ENCODE measurements at regions not wholly inside any gene's neighbourhood (a gene's known extent, or its start where the extent isn't known, plus 50 kb on each side); places are given as distances from the start of the nearest gene placed in this dataset.

GRCh38 chr22:47580121-47580520 lies 817.7 kb downstream of the TBC1D22A start:
- Histone ChIP-seq H3K4me3 (no peak overlapping the region), H3K9ac (ENCODE audit: insufficient read length) (no peak overlapping the region), H3K36me3 (ENCODE audit: insufficient read depth, low read length) (no peaks in the 10 kb centered on the region), H3K27ac (no peak overlapping the region), H3K9me3 (ENCODE audit: low read depth, low read length) (peaks cover 3% of the 10 kb centered on the region; the same call in 1 of the 2 replicates)
- TF ChIP-seq FOXP2 (optimal IDR thresholded peaks at IDR 0.05; ENCODE audit: control extremely low read depth, extremely low read length, insufficient read depth) (no peak), EZH2 (IDR thresholded peaks at IDR 0.05) (no peak), POLR2AphosphoS5 (IDR thresholded peaks at IDR 0.05; ENCODE audit: borderline replicate concordance, low read depth, low read length) (no peak)
- no peak for DNase-seq (ENCODE audit: low read depth, low spot score)

- 0 out of 2 replicates have a peak, but pooled peaks cover 3% of the 10 kb centered on the region for H3K9me3 ChIP-seq (ENCODE audit: low read depth, low read length)
- DNase-seq (ENCODE audit: low read depth, low spot score) = no peak
- no peak for TF ChIP-seq EZH2 (IDR thresholded peaks at IDR 0.05)
- TF ChIP-seq POLR2AphosphoS5 (IDR thresholded peaks at IDR 0.05; ENCODE audit: borderline replicate concordance, low read depth, low read length) = no peak
- TF ChIP-seq FOXP2 (optimal IDR thresholded peaks at IDR 0.05; ENCODE audit: control extremely low read depth, extremely low read length, insufficient read depth) = no peak
Measured at GRCh38 chr22:47576908-47577307, 814.5 kb downstream of the TBC1D22A start.

GRCh38 chr22:47575291-47575690 lies 812.8 kb downstream of the TBC1D22A start:
- H3K36me3 ChIP-seq (ENCODE audit: insufficient read depth, low read length) = no peaks in the 10 kb centered on the region
- H3K27ac ChIP-seq = no peak overlapping the region
- DNase-seq (ENCODE audit: low read depth, low spot score) = no peak
- no peak overlapping the region for H3K9ac ChIP-seq (ENCODE audit: insufficient read length)
- TF ChIP-seq EZH2 (IDR thresholded peaks at IDR 0.05) = no peak
- TF ChIP-seq FOXP2 (optimal IDR thresholded peaks at IDR 0.05; ENCODE audit: control extremely low read depth, extremely low read length, insufficient read depth) = no peak
- TF ChIP-seq POLR2AphosphoS5 (IDR thresholded peaks at IDR 0.05; ENCODE audit: borderline replicate concordance, low read depth, low read length) = no peak
- no peak overlapping the region for H3K4me3 ChIP-seq
- no peaks in the 10 kb centered on the region for H3K9me3 ChIP-seq (ENCODE audit: low read depth, low read length)

More at GRCh38 chr22:47576908-47577307, 814.5 kb downstream of the TBC1D22A start:
- no peaks in the 10 kb centered on the region for H3K36me3 ChIP-seq (ENCODE audit: insufficient read depth, low read length)
- no peak overlapping the region for H3K9ac ChIP-seq (ENCODE audit: insufficient read length)
- H3K27ac ChIP-seq = no peak overlapping the region
- H3K4me3 ChIP-seq = no peak overlapping the region

GRCh38 chr22:47574556-47574955 lies 812.1 kb downstream of the TBC1D22A start:
- no peak overlapping the region for H3K27ac ChIP-seq
- DNase-seq (ENCODE audit: low read depth, low spot score) = no peak
- H3K4me3 ChIP-seq = no peak overlapping the region
- H3K36me3 ChIP-seq (ENCODE audit: insufficient read depth, low read length) = no peaks in the 10 kb centered on the region
- TF ChIP-seq FOXP2 (optimal IDR thresholded peaks at IDR 0.05; ENCODE audit: control extremely low read depth, extremely low read length, insufficient read depth) = no peak
- no peak for TF ChIP-seq POLR2AphosphoS5 (IDR thresholded peaks at IDR 0.05; ENCODE audit: borderline replicate concordance, low read depth, low read length)
- no peak for TF ChIP-seq EZH2 (IDR thresholded peaks at IDR 0.05)
- H3K9me3 ChIP-seq (ENCODE audit: low read depth, low read length) = no peaks in the 10 kb centered on the region
- H3K9ac ChIP-seq (ENCODE audit: insufficient read length) = no peak overlapping the region

GRCh38 chr22:47573141-47573540 lies 810.7 kb downstream of the TBC1D22A start:
- Histone ChIP-seq H3K9me3 (ENCODE audit: low read depth, low read length) (no peaks in the 10 kb centered on the region), H3K27ac (no peak overlapping the region), H3K4me3 (no peak overlapping the region), H3K36me3 (ENCODE audit: insufficient read depth, low read length) (no peaks in the 10 kb centered on the region), H3K9ac (ENCODE audit: insufficient read length) (no peak overlapping the region)
- DNase-seq (ENCODE audit: low read depth, low spot score) = no peak
- TF ChIP-seq POLR2AphosphoS5 (IDR thresholded peaks at IDR 0.05; ENCODE audit: borderline replicate concordance, low read depth, low read length) = no peak
- no peak for TF ChIP-seq EZH2 (IDR thresholded peaks at IDR 0.05)

GRCh38 chr22:47572443-47572842 lies 810.0 kb downstream of the TBC1D22A start:
- H3K36me3 ChIP-seq (ENCODE audit: insufficient read depth, low read length) = no peaks in the 10 kb centered on the region
- no peak overlapping the region for H3K9ac ChIP-seq (ENCODE audit: insufficient read length)
- TF ChIP-seq EZH2 (IDR thresholded peaks at IDR 0.05) = no peak
- no peak for TF ChIP-seq POLR2AphosphoS5 (IDR thresholded peaks at IDR 0.05; ENCODE audit: borderline replicate concordance, low read depth, low read length)
- no peak for TF ChIP-seq FOXP2 (optimal IDR thresholded peaks at IDR 0.05; ENCODE audit: control extremely low read depth, extremely low read length, insufficient read depth)
- no peak overlapping the region for H3K4me3 ChIP-seq
- DNase-seq (ENCODE audit: low read depth, low spot score) = no peak
- no peaks in the 10 kb centered on the region for H3K9me3 ChIP-seq (ENCODE audit: low read depth, low read length)
- H3K27ac ChIP-seq = no peak overlapping the region

- no peaks in the 10 kb centered on the region for H3K9me3 ChIP-seq (ENCODE audit: low read depth, low read length)
- DNase-seq (ENCODE audit: low read depth, low spot score) = no peak
Measured at GRCh38 chr22:47571616-47572015, 809.2 kb downstream of the TBC1D22A start.

GRCh38 chr22:47570851-47571250 lies 808.4 kb downstream of the TBC1D22A start:
- Histone ChIP-seq H3K9me3 (ENCODE audit: low read depth, low read length) (no peaks in the 10 kb centered on the region), H3K27ac (no peak overlapping the region)
- TF ChIP-seq POLR2AphosphoS5 (IDR thresholded peaks at IDR 0.05; ENCODE audit: borderline replicate concordance, low read depth, low read length) = no peak

More at GRCh38 chr22:47571616-47572015, 809.2 kb downstream of the TBC1D22A start:
- TF ChIP-seq POLR2AphosphoS5 (IDR thresholded peaks at IDR 0.05; ENCODE audit: borderline replicate concordance, low read depth, low read length) (no peak), EZH2 (IDR thresholded peaks at IDR 0.05) (no peak), FOXP2 (optimal IDR thresholded peaks at IDR 0.05; ENCODE audit: control extremely low read depth, extremely low read length, insufficient read depth) (no peak)
- no peak overlapping the region for H3K4me3 ChIP-seq
- no peaks in the 10 kb centered on the region for H3K36me3 ChIP-seq (ENCODE audit: insufficient read depth, low read length)
- H3K9ac ChIP-seq (ENCODE audit: insufficient read length) = no peak overlapping the region
- no peak overlapping the region for H3K27ac ChIP-seq

GRCh38 chr22:47570300-47570685 lies 807.8 kb downstream of the TBC1D22A start:
- H3K27ac ChIP-seq = no peak overlapping the region
- no peak for DNase-seq (ENCODE audit: low read depth, low spot score)
- H3K9me3 ChIP-seq (ENCODE audit: low read depth, low read length) = no peaks in the 10 kb centered on the region
- no peak overlapping the region for H3K4me3 ChIP-seq
- H3K36me3 ChIP-seq (ENCODE audit: insufficient read depth, low read length) = no peaks in the 10 kb centered on the region
- TF ChIP-seq FOXP2 (optimal IDR thresholded peaks at IDR 0.05; ENCODE audit: control extremely low read depth, extremely low read length, insufficient read depth) (no peak), EZH2 (IDR thresholded peaks at IDR 0.05) (no peak)
- H3K9ac ChIP-seq (ENCODE audit: insufficient read length) = no peak overlapping the region

More at GRCh38 chr22:47570851-47571250, 808.4 kb downstream of the TBC1D22A start:
- no peak for DNase-seq (ENCODE audit: low read depth, low spot score)
- Histone ChIP-seq H3K4me3 (no peak overlapping the region), H3K9ac (ENCODE audit: insufficient read length) (no peak overlapping the region), H3K36me3 (ENCODE audit: insufficient read depth, low read length) (no peaks in the 10 kb centered on the region)
